GM10248 (cell line): ENCODE measurements at regions not wholly inside any gene's neighbourhood (a gene's known extent, or its start where the extent isn't known, plus 50 kb on each side); places are given as distances from the start of the nearest gene placed in this dataset.

Source experiments
- CTCF ChIA-PET: fragments of 300-600 bp; sonication (Branson Sonifier 250); formaldehyde crosslinking; extraction: SDS; loops from one replicate; lab custom pipeline; 2021; ENCODE audit warnings: antibody characterized with exemption; lab: Yijun Ruan, JAX
- POLR2A ChIA-PET: fragments of 350-650 bp; sonication (Branson Sonifier 250); formaldehyde crosslinking; extraction: SDS; loops from one replicate; lab custom pipeline; 2020; ENCODE audit warnings: antibody characterized with exemption; lab: Yijun Ruan, JAX
- DNase-seq: peaks from one replicate; pipeline ENCODE4 v3.0.0; 2012; ENCODE audit errors: extremely low spot score
- CTCF ChIP-seq: IDR thresholded peaks from 2 replicates; pipeline ENCODE4 v1.5.1; 2012; ENCODE audit warnings: mild to moderate bottlenecking, low read depth; ENCODE audit errors: extremely low read depth, missing control alignments, control extremely low read depth

- no peak for TF ChIP-seq CTCF
- ChIA-PET POLR2A (no interaction called here), CTCF (interaction anchor here (0.8 kb wide), 1 partner anchor 21 kb away, joined by 3 read pairs; no protein-coding TSS in a partner anchor)
- DNase-seq, result no peak
These were observed 1955.6 kb upstream of the CELF4 start for GRCh38 chr18:39521164-39521563.

- no peak for DNase-seq
- ChIA-PET POLR2A (no interaction called here), CTCF (no interaction called here)
- TF ChIP-seq CTCF, result no peak
These were observed 1954.1 kb upstream of the CELF4 start for GRCh38 chr18:39519741-39520140.

- no peak for DNase-seq
- ChIA-PET CTCF (no interaction called here), POLR2A (no interaction called here)
- TF ChIP-seq CTCF, result no peak
These were observed 1949.7 kb upstream of the CELF4 start for GRCh38 chr18:39515299-39515698.

- no peak for TF ChIP-seq CTCF
- ChIA-PET CTCF (no interaction called here), POLR2A (no interaction called here)
- no peak for DNase-seq
These were observed 1947.6 kb upstream of the CELF4 start for GRCh38 chr18:39513186-39513585.

- POLR2A ChIA-PET, result no interaction called here
- CTCF ChIA-PET, result no interaction called here
- DNase-seq, result no peak
- TF ChIP-seq CTCF, result no peak
These were observed 1941.2 kb upstream of the CELF4 start for GRCh38 chr18:39506581-39507330.

- ChIA-PET POLR2A (no interaction called here), CTCF (interaction anchor here (1.5 kb wide), 1 partner anchor 21 kb away, joined by 3 read pairs; no protein-coding TSS in a partner anchor)
- TF ChIP-seq CTCF, result no peak
- no peak for DNase-seq
These were observed 1934.7 kb upstream of the CELF4 start for GRCh38 chr18:39500306-39500705.
